HepG2 (cell line): ENCODE measurements at regions not wholly inside any gene's neighbourhood (a gene's known extent, or its start where the extent isn't known, plus 50 kb on each side); places are given as distances from the start of the nearest gene placed in this dataset.

Source experiments
- ATRX ChIP-seq: sonication (generic); formaldehyde crosslinking; IDR thresholded peaks from 2 replicates; pipeline ENCODE4 v1.4.0; 2020; ENCODE audit warnings: missing genetic modification reagents, borderline replicate concordance
- CBX5 ChIP-seq: sonication (generic); formaldehyde crosslinking; IDR thresholded peaks from 2 replicates; pipeline ENCODE4 v1.4.0; 2020; ENCODE audit warnings: missing genetic modification reagents, borderline replicate concordance
- EZH2 ChIP-seq: conservative IDR thresholded peaks from 2 replicates; pipeline ENCODE4 v1.6.1; 2012; ENCODE audit warnings: mild to moderate bottlenecking, low read depth, low read length, moderate library complexity
- HMG20B ChIP-seq: conservative IDR thresholded peaks from 2 replicates; pipeline ENCODE4 v1.6.1; 2016; ENCODE audit warnings: missing genetic modification reagents, missing compliant biosample characterization
- JDP2 ChIP-seq: sonication (generic); formaldehyde crosslinking; IDR thresholded peaks from 2 replicates; pipeline ENCODE4 v1.8.1; 2022; ENCODE audit warnings: missing genetic modification reagents, borderline replicate concordance
- SIN3A ChIP-seq: IDR thresholded peaks from 2 replicates; pipeline ENCODE4 v1.6.1; 2011; ENCODE audit warnings: low read depth, mild to moderate bottlenecking, control low read depth, low read length, borderline replicate concordance
- SP140L ChIP-seq: sonication (generic); formaldehyde crosslinking; IDR thresholded peaks from 2 replicates; pipeline ENCODE4 v1.4.0; 2020; ENCODE audit warnings: missing genetic modification reagents, borderline replicate concordance
- TF ChIP-seq, protein P1 (sequence below): sonication (generic); formaldehyde crosslinking; IDR thresholded peaks from 2 replicates; pipeline ENCODE4 v1.4.0; 2020; ENCODE audit warnings: missing genetic modification reagents, borderline replicate concordance
- TF ChIP-seq, protein P2 (sequence below): sonication (generic); formaldehyde crosslinking; IDR thresholded peaks from 2 replicates; pipeline ENCODE4 v1.9.0; 2021; ENCODE audit warnings: missing genetic modification reagents, mild to moderate bottlenecking, borderline replicate concordance

- TF ChIP-seq, protein P1, sequence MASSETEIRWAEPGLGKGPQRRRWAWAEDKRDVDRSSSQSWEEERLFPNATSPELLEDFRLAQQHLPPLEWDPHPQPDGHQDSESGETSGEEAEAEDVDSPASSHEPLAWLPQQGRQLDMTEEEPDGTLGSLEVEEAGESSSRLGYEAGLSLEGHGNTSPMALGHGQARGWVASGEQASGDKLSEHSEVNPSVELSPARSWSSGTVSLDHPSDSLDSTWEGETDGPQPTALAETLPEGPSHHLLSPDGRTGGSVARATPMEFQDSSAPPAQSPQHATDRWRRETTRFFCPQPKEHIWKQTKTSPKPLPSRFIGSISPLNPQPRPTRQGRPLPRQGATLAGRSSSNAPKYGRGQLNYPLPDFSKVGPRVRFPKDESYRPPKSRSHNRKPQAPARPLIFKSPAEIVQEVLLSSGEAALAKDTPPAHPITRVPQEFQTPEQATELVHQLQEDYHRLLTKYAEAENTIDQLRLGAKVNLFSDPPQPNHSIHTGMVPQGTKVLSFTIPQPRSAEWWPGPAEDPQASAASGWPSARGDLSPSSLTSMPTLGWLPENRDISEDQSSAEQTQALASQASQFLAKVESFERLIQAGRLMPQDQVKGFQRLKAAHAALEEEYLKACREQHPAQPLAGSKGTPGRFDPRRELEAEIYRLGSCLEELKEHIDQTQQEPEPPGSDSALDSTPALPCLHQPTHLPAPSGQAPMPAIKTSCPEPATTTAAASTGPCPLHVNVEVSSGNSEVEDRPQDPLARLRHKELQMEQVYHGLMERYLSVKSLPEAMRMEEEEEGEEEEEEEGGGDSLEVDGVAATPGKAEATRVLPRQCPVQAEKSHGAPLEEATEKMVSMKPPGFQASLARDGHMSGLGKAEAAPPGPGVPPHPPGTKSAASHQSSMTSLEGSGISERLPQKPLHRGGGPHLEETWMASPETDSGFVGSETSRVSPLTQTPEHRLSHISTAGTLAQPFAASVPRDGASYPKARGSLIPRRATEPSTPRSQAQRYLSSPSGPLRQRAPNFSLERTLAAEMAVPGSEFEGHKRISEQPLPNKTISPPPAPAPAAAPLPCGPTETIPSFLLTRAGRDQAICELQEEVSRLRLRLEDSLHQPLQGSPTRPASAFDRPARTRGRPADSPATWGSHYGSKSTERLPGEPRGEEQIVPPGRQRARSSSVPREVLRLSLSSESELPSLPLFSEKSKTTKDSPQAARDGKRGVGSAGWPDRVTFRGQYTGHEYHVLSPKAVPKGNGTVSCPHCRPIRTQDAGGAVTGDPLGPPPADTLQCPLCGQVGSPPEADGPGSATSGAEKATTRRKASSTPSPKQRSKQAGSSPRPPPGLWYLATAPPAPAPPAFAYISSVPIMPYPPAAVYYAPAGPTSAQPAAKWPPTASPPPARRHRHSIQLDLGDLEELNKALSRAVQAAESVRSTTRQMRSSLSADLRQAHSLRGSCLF (CRISPR knock-in tag): no peak
- TF ChIP-seq EZH2 (no peak), ATRX (CRISPR knock-in tag) (no peak), SIN3A (no peak), JDP2 (CRISPR knock-in tag) (no peak), CBX5 (CRISPR knock-in tag) (no peak), HMG20B (CRISPR knock-in tag) (no peak), SP140L (CRISPR knock-in tag) (no peak)
- TF ChIP-seq, protein P2, sequence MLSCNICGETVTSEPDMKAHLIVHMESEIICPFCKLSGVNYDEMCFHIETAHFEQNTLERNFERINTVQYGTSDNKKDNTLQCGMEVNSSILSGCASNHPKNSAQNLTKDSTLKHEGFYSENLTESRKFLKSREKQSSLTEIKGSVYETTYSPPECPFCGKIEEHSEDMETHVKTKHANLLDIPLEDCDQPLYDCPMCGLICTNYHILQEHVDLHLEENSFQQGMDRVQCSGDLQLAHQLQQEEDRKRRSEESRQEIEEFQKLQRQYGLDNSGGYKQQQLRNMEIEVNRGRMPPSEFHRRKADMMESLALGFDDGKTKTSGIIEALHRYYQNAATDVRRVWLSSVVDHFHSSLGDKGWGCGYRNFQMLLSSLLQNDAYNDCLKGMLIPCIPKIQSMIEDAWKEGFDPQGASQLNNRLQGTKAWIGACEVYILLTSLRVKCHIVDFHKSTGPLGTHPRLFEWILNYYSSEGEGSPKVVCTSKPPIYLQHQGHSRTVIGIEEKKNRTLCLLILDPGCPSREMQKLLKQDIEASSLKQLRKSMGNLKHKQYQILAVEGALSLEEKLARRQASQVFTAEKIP (CRISPR knock-in tag): no peak
Observed at GRCh38 chr14:83992857-83993256, 1537.1 kb upstream of the FLRT2 start (continued).
